ENCODE measurements at regions not wholly inside any gene's neighbourhood (a gene's known extent, or its start where the extent isn't known, plus 50 kb on each side); places are given as distances from the start of the nearest gene placed in this dataset.

DNA sequence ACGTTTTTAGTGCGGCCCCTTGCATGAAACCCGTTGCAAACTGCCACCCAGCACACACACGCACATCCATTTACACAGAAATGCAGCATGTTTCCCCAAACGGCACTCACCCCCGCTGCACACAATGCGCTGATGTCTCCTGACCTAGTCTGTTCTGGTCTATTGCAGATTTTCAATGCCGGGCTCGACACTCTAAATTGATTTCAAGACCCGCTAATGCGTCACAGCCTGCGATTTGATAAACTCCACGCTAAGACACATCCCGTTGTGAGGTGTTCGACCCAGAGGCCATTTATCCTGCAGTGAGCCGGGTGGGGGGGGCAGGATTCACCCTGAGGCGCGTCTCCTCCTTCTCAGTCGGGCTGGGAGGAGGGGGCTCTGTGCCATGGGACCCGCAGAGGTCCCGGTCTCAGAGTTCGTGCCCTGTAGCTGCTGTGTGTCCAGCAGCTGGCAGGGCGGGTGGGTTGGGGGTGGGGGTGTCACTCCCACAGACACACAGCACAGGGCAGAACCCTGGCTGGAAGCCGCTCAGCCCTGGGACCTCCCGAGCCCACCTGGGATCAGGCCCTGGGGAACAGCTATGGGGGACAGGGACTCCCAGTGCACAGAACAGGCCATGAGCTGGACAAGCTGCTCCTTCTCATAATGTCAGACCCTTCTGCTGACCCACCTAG, 367.9 kb downstream of the PREX1 start:
- no peak overlapping the region for H3K4me3 Mint-ChIP-seq
- no peaks in the 10 kb centered on the region for H3K36me3 Mint-ChIP-seq
- H3K9me3 Mint-ChIP-seq, result no peaks in the 10 kb centered on the region
- no peak for DNase-seq
- H3K27ac Mint-ChIP-seq, result no peak overlapping the region
- H3K27me3 Mint-ChIP-seq (ENCODE audit: low read depth in 3 of 3), result peaks cover 0 to 15% (median 0%) of the 10 kb centered on the region in 3 donors
- no peaks in the 10 kb centered on the region for H3K4me1 Mint-ChIP-seq

DNA sequence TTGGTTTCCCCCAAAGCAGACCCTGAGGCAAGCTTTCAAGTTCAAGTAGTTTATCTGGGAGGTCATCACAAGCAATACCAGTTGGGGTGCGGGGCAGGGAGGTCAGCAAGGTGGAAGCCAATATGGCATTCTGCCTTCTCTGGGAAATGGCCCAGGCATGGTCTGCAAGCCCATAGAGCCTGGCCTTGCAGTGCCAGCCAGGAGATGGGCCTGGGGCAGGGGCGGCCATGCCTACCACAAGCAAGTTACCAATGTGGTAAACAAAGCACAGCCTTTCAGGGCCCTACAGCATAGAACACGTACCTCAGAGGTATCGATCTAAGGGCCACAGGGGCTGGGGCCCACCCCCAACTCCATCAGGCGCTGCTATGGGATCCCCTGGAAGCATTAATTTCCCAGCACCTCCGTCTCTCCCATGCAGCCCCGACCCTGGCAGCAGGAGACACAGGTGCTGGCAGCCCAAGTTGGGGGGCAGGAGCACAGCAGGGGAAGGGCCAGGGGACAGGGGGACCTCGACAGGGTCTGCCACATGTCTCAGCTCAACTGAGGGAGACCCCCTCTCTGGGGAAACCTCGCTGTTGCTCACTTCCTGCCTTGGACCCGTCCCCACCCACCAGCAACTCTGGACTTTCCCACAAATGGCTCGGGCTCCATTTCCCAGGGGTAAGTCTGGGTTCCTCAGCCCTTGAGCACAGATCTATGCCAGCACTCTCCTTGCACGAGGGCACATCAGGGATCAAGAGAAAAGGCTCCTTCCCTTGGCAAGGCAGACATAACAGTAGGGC, 369.0 kb downstream of the PREX1 start:
- H3K27me3 Mint-ChIP-seq (ENCODE audit: low read depth in 3 of 3), result peaks cover 0 to 15% (median 2%) of the 10 kb centered on the region in 3 donors
- H3K9me3 Mint-ChIP-seq, result no peaks in the 10 kb centered on the region
- no peaks in the 10 kb centered on the region for H3K4me1 Mint-ChIP-seq
- no peak for DNase-seq
- H3K27ac Mint-ChIP-seq, result no peak overlapping the region
- H3K36me3 Mint-ChIP-seq, result no peaks in the 10 kb centered on the region
- H3K4me3 Mint-ChIP-seq, result no peak overlapping the region

DNA sequence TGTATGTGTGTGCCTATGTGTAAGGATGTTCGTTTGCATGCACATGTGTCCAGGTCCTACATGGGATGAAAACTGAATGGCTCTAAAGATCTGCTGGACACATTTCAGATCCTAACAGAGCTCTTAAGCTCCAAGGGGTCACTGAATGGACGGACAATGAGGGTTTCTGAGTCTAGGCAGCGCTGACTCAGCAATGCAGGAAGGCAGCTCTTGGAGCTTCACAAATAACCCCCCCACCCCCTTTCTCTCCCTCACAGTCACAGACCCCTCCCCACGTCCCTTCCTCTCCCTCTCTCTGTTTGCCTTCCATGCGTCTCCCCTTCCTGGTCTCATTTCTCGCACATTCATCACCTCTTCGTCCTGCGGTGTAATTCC, 369.8 kb downstream of the PREX1 start:
- DNase-seq, result no peak
- Mint-ChIP-seq H3K9me3 (no peaks in the 10 kb centered on the region), H3K4me1 (no peaks in the 10 kb centered on the region), H3K27ac (no peak overlapping the region), H3K36me3 (no peaks in the 10 kb centered on the region), H3K4me3 (no peak overlapping the region), H3K27me3 (ENCODE audit: low read depth in 3 of 3) (peaks cover 0 to 15% (median 2%) of the 10 kb centered on the region in 3 donors)

DNA sequence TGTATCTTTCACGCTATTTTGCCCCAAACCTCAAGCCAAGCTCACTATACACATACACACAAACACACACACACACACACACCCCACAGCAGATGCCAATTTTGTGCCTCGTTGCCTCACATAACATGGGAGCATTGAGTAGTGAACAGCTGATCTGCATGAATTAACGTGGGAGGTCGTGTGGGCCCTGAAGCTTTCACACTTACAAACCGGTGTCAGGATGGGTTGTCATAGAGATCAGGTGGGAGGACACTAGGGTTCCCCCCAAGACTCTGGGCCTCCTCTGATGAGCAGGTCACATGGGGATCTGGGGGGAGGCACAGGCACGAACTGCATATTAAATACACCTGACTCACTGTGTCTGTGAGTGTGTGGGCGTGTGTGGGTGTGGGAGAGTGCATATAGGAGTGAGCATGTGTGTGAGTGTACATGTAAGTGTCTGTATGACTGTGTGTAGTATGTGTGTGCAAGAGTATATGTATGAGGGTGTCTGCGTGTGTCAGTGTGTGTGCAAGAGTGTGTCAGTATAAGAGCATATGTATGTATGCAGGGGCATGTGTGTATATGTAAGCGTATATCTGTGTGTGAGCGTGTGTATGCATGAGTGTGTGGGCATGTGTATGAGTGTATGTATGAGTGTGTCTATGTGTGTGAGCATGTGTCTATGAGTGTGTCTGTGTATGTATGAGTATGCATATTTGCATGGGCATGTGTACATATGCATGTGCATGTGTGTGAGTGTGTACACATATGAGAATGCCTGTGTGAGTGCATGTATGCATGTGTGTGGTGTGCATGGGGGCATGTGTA, 370.4 kb downstream of the PREX1 start:
- H3K27ac Mint-ChIP-seq, result no peak overlapping the region
- H3K4me1 Mint-ChIP-seq, result no peaks in the 10 kb centered on the region
- no peak for DNase-seq
- no peaks in the 10 kb centered on the region for H3K9me3 Mint-ChIP-seq
- H3K27me3 Mint-ChIP-seq (ENCODE audit: low read depth in 3 of 3), result peaks cover 0 to 19% (median 2%) of the 10 kb centered on the region in 3 donors
- no peaks in the 10 kb centered on the region for H3K36me3 Mint-ChIP-seq
- H3K4me3 Mint-ChIP-seq, result no peak overlapping the region

DNA sequence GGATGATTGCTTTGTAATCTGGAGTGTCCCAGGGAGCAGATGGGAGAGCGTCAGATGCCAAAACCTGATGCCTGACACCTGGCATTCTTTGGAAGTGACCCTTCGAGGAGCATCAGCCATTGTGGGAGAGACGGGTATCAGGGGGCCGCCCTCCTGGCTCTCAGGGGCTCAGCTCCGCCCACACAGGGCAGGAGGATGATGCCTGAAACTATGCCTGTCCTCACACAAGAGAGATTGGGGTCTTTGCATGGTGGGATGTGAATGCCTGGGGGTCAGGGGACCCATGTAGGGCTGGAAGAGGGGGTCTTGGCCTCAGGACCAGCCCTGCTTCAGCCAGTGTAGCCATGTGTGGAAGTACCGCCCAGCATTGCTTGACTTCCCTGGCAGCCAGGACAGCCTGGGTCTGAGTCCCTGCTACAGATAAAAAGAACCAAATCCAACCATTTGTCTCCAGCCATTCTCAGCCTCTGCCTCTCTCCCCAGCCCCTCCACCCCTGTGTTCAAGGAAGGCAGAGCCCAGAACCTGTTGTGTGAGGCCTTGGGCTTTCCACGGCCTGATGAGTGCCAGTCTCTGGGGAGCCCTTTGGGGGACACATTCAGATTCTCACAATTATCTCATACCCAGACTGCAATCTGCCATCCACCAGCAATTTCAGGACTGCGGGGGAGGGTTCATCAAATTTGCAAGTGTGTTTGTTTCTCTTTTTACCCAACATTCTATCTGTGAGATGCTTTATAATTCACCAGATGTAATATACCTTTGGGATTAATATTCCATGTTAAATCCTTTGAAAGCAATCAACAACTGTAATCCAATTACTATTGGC, 371.2 kb downstream of the PREX1 start:
- no peak overlapping the region for H3K27ac Mint-ChIP-seq
- no peaks in the 10 kb centered on the region for H3K9me3 Mint-ChIP-seq
- H3K4me3 Mint-ChIP-seq, result no peak overlapping the region
- no peaks in the 10 kb centered on the region for H3K4me1 Mint-ChIP-seq
- H3K27me3 Mint-ChIP-seq (ENCODE audit: low read depth in 3 of 3), result peaks cover 0 to 23% (median 2%) of the 10 kb centered on the region in 3 donors
- H3K36me3 Mint-ChIP-seq, result no peaks in the 10 kb centered on the region
- no peak for DNase-seq

DNA sequence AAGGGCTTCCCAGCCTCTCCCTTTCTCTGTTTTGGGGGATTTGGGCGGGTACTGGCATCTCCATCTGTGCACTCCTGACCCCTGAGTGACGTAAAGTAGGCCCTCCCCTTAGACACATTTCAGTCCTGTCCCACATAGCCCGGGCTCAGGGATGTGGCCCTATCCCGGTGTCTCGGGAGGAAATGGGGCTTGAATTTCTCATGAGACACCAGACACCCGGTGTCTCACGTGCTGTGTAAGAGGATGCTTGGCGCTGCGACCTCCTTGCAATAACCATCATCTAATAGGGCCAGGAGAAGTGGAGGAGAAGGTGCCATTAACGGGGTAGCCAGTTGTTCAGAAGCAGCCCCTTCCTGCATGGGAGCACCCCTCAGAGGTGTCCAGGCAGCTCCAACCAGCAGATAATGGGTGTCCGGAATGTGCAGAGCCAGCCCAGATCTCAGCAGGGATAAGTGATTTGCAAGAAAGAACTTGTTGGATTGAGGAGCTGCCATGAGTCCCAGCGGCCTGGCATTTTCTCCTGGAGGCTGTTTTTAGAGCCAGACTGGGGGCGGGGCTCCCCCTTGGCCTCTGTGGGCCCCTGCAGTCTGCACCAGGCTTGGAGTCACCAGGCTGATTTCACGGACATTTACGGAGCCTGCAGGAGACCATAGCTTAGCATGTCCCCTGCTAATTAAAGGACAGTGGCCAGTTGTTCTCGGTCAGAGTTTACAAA, 372.0 kb downstream of the PREX1 start:
- peaks cover 0 to 19% (median 2%) of the 10 kb centered on the region in 3 donors for H3K27me3 Mint-ChIP-seq (ENCODE audit: low read depth in 3 of 3)
- no peak overlapping the region for H3K4me3 Mint-ChIP-seq
- no peaks in the 10 kb centered on the region for H3K36me3 Mint-ChIP-seq
- no peak overlapping the region for H3K27ac Mint-ChIP-seq
- no peaks in the 10 kb centered on the region for H3K4me1 Mint-ChIP-seq
- no peaks in the 10 kb centered on the region for H3K9me3 Mint-ChIP-seq
- no peak for DNase-seq

DNA sequence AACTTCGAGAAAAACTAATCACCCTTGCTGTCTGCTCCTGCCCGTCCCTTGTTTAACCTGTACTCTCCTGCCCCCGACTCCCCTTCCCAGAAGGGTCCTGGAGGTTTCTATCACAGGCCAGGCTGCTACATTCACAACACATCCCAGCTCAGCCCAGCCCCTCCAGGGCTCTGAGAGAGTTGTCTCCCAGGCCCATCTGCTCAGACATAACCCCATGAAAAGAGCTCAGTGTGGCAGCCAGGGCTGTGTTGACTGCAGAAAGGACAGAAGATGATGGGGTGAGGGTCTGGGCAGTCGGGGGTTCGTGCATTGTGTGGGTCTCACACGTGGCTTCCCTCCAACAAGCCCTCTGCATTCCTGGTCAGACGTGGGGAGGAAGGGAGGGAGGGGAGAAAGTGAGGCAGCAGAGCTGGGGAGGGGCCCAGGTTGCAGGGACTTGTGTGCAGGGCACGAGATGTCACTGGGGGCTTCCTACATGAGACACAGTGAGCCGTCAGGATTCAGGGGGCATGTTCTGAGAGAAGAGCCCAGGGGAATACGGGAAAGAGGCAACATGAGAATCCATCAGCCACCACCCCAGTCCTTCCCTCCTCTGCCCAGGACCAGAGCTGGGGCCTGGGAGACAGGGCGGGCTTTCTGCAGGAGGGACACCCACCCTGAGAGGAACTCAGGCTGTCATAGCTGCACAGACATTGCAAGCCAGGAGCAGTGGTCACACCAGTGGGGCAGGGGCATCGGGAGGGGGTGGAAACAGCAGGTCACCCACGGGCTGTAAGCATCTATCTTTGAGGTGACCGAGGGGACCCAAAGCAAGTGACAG, 372.9 kb downstream of the PREX1 start:
- Mint-ChIP-seq H3K9me3 (no peaks in the 10 kb centered on the region), H3K4me1 (no peaks in the 10 kb centered on the region), H3K36me3 (no peaks in the 10 kb centered on the region), H3K27me3 (ENCODE audit: low read depth in 3 of 3) (peaks cover 0 to 15% (median 2%) of the 10 kb centered on the region in 3 donors), H3K4me3 (no peak overlapping the region), H3K27ac (no peak overlapping the region)
- DNase-seq, result no peak

DNA sequence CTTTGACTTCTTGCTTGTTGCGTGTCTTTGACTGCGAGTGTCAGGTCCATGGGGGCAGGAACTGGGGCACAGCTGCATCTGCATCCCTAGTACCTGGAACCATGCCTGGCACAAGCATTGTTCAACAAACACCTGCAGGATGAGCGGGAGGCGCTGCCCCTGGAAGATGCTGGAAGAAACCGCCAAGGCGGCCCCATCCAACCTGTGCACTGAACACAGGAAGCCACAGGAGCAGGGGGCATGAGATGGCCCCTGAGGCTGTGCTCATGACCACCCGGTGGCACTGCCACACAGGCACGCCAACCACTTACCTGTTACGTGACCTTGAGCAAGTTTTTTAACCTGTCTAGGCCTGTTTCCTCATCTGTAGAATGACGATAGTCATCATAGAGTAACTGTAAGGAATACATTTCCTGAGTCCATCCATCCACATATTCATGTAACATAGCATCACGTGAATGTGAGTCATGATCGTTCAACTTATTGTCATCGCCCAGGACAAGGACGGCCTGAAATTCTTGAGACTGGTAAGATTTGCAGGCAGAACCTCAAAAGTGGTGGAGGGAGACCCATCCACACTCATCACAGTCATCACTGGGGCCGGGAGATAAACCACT, 374.2 kb downstream of the PREX1 start:
- no peak for DNase-seq
- H3K36me3 Mint-ChIP-seq, result no peaks in the 10 kb centered on the region
- no peaks in the 10 kb centered on the region for H3K4me1 Mint-ChIP-seq
- no peaks in the 10 kb centered on the region for H3K9me3 Mint-ChIP-seq
- no peak overlapping the region for H3K4me3 Mint-ChIP-seq
- no peak overlapping the region for H3K27ac Mint-ChIP-seq
- peaks cover 0 to 15% (median 4%) of the 10 kb centered on the region in 3 donors for H3K27me3 Mint-ChIP-seq (ENCODE audit: low read depth in 3 of 3)

DNA sequence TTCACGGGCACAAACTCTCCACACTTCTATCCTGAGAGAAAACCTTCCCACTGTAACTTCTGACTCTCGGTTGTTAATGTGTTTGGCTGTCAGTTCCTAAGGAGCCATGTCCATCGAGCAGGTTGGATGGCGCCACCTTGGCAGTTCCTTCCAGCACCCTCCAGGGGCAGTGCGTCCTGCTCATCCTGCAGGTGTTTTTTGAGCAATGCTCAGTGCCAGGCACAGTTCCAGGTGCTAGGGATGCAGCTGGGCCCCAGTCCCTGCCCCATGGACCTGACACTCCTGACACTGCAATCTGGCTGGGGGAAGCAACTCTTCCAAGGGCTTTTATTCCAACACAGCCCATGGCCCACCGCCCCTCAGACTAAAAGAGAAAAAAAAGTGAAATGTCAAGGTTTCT, 376.4 kb downstream of the PREX1 start:
- H3K36me3 Mint-ChIP-seq, result no peaks in the 10 kb centered on the region
- H3K4me3 Mint-ChIP-seq, result no peak overlapping the region
- H3K9me3 Mint-ChIP-seq, result no peaks in the 10 kb centered on the region
- H3K27me3 Mint-ChIP-seq (ENCODE audit: low read depth in 3 of 3), result peaks cover 0 to 12% (median 6%) of the 10 kb centered on the region in 3 donors
- H3K27ac Mint-ChIP-seq, result no peak overlapping the region
- H3K4me1 Mint-ChIP-seq, result no peaks in the 10 kb centered on the region
- no peak for DNase-seq

DNA sequence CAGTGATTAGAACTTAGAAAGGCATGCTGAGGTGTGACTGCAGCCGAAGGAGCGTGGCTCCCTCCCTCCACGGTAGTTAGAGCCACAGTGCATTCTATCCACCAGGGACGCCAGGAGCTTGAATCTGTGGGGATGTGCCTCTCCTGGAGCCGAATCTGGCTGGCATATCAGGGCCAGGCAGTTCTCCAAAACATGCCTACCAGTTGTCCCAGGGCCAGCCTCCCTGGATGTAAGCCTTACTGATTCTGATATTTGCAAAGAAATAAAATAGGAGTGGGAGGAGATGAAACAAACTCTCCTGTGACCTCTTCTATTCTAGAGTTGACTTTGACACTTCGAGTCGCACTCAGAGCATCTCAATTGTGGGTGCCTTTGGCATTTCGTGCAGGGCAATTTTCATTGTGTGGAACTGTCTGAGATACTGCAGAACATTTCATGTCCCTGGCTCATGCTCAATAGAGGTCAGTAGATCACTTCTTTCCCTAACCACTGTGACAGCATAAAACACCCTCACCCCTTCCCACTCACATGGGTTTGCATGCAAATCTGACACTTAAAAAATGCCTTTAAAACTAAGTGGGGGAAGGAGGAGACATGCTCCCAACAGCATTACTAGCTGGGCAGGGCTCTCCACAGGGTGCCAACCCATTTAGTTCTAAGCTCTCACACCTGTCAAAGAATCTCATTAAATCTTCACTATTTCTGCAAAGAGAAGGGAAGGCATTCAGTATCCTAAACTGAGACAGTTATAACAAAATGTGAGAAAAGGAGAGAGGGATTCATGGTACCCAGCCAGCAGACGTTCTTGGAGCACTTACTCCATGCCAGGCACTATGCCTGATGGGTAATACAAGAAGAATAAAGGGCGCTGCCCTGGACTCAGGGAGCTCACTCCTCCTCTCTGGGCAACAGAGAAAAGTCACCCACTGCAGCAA, 378.9 kb downstream of the PREX1 start:
- Mint-ChIP-seq H3K36me3 (peaks cover 0 to 3% (median 0%) of the 10 kb centered on the region in 3 donors), H3K4me1 (no peaks in the 10 kb centered on the region), H3K4me3 (no peak overlapping the region), H3K27ac (no peak overlapping the region), H3K9me3 (peaks cover 0 to 6% (median 2%) of the 10 kb centered on the region in 6 donors), H3K27me3 (ENCODE audit: low read depth in 3 of 3) (peaks cover 0 to 9% (median 4%) of the 10 kb centered on the region in 3 donors)
- DNase-seq, result no peak

DNA sequence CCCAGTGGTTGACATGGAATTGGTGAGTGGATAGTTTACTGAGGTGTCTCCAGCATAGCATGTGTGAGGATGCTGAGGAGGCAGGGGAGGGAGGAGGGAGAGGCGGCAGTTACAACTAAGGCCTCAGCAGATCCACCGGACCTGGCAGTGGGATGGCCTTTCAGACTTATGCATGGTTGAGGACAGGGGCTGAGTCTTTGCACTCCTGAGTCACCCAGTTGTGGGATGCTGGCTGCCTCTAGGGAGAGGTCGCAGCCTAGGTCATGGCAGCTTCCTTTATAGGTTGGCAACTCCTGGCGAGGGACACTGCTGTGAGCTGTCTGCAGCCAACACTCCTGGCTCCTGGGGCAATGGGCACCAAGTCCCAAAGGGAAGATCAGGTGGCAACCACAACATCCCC, 380.3 kb downstream of the PREX1 start:
- Mint-ChIP-seq H3K36me3 (peaks cover 0 to 3% (median 0%) of the 10 kb centered on the region in 3 donors), H3K27ac (no peak overlapping the region), H3K9me3 (peaks cover 2 to 13% (median 4%) of the 10 kb centered on the region in 6 donors), H3K4me3 (no peak overlapping the region), H3K4me1 (no peaks in the 10 kb centered on the region), H3K27me3 (ENCODE audit: low read depth in 3 of 3) (peaks cover 2 to 11% (median 4%) of the 10 kb centered on the region in 3 donors)
- no peak for DNase-seq

Data from immature natural killer cell (primary cell).